HEK293 (cell line): ENCODE measurements at regions not wholly inside any gene's neighbourhood (a gene's known extent, or its start where the extent isn't known, plus 50 kb on each side); places are given as distances from the start of the nearest gene placed in this dataset.

Experiments used
- HOXA7 ChIP-seq: sonication (generic); formaldehyde crosslinking; IDR thresholded peaks from 2 replicates; pipeline ENCODE4 v1.8.1; 2022; ENCODE audit warnings: missing genetic modification reagents, borderline replicate concordance
- SP2 ChIP-seq: fragments of 450-650 bp; formaldehyde crosslinking; IDR thresholded peaks from 2 replicates; pipeline ENCODE4 v1.5.1; 2016; ENCODE audit warnings: missing biosample characterization, missing genetic modification characterization
- ZBTB8A ChIP-seq: fragments of 450-650 bp; formaldehyde crosslinking; IDR thresholded peaks from 2 replicates; pipeline ENCODE4 v1.5.1; 2016; ENCODE audit warnings: missing biosample characterization, missing genetic modification characterization
- ZNF155 ChIP-seq: fragments of 450-650 bp; formaldehyde crosslinking; IDR thresholded peaks from 2 replicates; pipeline ENCODE4 v1.5.1; 2016; ENCODE audit warnings: missing biosample characterization, missing genetic modification characterization
- ZNF354C ChIP-seq: fragments of 450-650 bp; formaldehyde crosslinking; IDR thresholded peaks from 2 replicates; pipeline ENCODE4 v1.5.1; 2016; ENCODE audit warnings: missing biosample characterization, missing genetic modification characterization, low read depth, borderline replicate concordance
- TF ChIP-seq, protein P1 (sequence below): fragments of 450-650 bp; formaldehyde crosslinking; IDR thresholded peaks from 2 replicates; pipeline ENCODE4 v1.5.1; 2016; ENCODE audit warnings: missing biosample characterization, missing genetic modification characterization
- TF ChIP-seq, protein P2 (sequence below): fragments of 450-650 bp; formaldehyde crosslinking; IDR thresholded peaks from 2 replicates; pipeline ENCODE4 v1.5.1; 2016; ENCODE audit warnings: missing biosample characterization, missing genetic modification characterization
- TF ChIP-seq, protein P3 (sequence below): fragments of 450-650 bp; formaldehyde crosslinking; IDR thresholded peaks from 2 replicates; pipeline ENCODE4 v1.5.1; 2016; ENCODE audit warnings: missing biosample characterization, missing genetic modification characterization, low read depth
- TF ChIP-seq, protein P4 (sequence below): fragments of 450-650 bp; formaldehyde crosslinking; IDR thresholded peaks from 2 replicates; pipeline ENCODE4 v1.5.1; 2016; ENCODE audit warnings: missing biosample characterization, missing genetic modification characterization, low read depth

DNA sequence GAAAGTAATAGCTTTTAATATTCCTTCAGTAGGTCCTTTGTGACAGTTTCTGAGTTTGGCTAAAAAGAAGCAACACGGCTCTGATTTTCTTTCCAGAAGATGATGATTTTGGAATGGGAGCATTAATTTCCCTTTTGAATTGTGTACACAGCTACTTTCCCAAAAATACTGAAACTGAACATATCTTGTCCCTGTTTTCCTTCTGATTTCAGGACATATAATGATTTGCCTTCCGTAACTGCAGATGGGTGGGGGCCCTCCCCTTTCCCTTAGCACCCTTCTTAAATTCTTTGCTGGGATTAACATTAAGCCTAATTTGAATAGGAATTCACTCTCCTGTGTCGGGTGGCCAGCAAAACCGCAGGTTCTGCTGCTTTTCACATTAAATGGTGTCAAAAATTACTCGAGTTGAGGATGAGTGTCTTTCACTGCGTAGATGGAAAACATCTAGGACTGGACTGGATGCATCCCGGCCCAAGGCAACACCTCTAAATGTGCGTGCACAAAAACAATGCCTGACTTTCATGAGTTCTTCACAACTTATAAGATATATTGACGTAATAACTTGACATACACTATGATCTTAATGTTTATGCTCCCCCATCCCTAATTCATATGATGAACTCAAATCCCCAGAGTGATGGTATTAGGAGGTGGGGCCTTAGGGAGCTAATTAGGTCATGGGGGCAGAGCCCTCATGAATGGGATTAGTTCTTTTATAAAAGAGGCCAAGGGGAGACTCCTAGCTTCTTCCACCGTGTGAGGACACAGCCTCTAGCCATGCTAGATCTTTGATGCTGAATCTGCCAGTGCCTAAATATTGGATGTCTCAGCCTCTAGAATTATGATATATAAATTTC, 158.1 kb downstream of the AEBP2 start:
- TF ChIP-seq, protein P1, sequence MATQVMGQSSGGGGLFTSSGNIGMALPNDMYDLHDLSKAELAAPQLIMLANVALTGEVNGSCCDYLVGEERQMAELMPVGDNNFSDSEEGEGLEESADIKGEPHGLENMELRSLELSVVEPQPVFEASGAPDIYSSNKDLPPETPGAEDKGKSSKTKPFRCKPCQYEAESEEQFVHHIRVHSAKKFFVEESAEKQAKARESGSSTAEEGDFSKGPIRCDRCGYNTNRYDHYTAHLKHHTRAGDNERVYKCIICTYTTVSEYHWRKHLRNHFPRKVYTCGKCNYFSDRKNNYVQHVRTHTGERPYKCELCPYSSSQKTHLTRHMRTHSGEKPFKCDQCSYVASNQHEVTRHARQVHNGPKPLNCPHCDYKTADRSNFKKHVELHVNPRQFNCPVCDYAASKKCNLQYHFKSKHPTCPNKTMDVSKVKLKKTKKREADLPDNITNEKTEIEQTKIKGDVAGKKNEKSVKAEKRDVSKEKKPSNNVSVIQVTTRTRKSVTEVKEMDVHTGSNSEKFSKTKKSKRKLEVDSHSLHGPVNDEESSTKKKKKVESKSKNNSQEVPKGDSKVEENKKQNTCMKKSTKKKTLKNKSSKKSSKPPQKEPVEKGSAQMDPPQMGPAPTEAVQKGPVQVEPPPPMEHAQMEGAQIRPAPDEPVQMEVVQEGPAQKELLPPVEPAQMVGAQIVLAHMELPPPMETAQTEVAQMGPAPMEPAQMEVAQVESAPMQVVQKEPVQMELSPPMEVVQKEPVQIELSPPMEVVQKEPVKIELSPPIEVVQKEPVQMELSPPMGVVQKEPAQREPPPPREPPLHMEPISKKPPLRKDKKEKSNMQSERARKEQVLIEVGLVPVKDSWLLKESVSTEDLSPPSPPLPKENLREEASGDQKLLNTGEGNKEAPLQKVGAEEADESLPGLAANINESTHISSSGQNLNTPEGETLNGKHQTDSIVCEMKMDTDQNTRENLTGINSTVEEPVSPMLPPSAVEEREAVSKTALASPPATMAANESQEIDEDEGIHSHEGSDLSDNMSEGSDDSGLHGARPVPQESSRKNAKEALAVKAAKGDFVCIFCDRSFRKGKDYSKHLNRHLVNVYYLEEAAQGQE (tag by site-specific recombination): no peak
- TF ChIP-seq, protein P2, sequence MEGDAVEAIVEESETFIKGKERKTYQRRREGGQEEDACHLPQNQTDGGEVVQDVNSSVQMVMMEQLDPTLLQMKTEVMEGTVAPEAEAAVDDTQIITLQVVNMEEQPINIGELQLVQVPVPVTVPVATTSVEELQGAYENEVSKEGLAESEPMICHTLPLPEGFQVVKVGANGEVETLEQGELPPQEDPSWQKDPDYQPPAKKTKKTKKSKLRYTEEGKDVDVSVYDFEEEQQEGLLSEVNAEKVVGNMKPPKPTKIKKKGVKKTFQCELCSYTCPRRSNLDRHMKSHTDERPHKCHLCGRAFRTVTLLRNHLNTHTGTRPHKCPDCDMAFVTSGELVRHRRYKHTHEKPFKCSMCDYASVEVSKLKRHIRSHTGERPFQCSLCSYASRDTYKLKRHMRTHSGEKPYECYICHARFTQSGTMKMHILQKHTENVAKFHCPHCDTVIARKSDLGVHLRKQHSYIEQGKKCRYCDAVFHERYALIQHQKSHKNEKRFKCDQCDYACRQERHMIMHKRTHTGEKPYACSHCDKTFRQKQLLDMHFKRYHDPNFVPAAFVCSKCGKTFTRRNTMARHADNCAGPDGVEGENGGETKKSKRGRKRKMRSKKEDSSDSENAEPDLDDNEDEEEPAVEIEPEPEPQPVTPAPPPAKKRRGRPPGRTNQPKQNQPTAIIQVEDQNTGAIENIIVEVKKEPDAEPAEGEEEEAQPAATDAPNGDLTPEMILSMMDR (tag by site-specific recombination): no peak
- TF ChIP-seq SP2 (no peak), HOXA7 (CRISPR knock-in tag) (no peak), ZNF155 (tag by site-specific recombination) (no peak), ZBTB8A (tag by site-specific recombination) (no peak), ZNF354C (tag by site-specific recombination) (no peak)
- TF ChIP-seq, protein P3, sequence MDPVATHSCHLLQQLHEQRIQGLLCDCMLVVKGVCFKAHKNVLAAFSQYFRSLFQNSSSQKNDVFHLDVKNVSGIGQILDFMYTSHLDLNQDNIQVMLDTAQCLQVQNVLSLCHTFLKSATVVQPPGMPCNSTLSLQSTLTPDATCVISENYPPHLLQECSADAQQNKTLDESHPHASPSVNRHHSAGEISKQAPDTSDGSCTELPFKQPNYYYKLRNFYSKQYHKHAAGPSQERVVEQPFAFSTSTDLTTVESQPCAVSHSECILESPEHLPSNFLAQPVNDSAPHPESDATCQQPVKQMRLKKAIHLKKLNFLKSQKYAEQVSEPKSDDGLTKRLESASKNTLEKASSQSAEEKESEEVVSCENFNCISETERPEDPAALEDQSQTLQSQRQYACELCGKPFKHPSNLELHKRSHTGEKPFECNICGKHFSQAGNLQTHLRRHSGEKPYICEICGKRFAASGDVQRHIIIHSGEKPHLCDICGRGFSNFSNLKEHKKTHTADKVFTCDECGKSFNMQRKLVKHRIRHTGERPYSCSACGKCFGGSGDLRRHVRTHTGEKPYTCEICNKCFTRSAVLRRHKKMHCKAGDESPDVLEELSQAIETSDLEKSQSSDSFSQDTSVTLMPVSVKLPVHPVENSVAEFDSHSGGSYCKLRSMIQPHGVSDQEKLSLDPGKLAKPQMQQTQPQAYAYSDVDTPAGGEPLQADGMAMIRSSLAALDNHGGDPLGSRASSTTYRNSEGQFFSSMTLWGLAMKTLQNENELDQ: no peak
- TF ChIP-seq, protein P4, sequence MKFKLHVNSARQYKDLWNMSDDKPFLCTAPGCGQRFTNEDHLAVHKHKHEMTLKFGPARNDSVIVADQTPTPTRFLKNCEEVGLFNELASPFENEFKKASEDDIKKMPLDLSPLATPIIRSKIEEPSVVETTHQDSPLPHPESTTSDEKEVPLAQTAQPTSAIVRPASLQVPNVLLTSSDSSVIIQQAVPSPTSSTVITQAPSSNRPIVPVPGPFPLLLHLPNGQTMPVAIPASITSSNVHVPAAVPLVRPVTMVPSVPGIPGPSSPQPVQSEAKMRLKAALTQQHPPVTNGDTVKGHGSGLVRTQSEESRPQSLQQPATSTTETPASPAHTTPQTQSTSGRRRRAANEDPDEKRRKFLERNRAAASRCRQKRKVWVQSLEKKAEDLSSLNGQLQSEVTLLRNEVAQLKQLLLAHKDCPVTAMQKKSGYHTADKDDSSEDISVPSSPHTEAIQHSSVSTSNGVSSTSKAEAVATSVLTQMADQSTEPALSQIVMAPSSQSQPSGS (tag by site-specific recombination): no peak
